Transverse colon (tissue), 3 donors: ENCODE measurements at regions not wholly inside any gene's neighbourhood (a gene's known extent, or its start where the extent isn't known, plus 50 kb on each side); places are given as distances from the start of the nearest gene placed in this dataset.

ENCODE experiments used
- POLR2A ChIP-seq: fragments of 450-650 bp; IDR thresholded peaks from one replicate; pipeline ENCODE4 v1.6.1; 2016; ENCODE audit warnings: antibody characterized with exemption, mild to moderate bottlenecking, moderate library complexity
- POLR2AphosphoS5 ChIP-seq, 3 donors: sonication (generic); formaldehyde crosslinking; IDR thresholded peaks; one replicate each; pipeline ENCODE4 v1.6.1; 2016; ENCODE audit warnings: antibody characterized with exemption in 3 of 3

- no peak for TF ChIP-seq POLR2AphosphoS5 (IDR thresholded peaks at IDR 0.05)
- TF ChIP-seq POLR2A: no peak
These were observed 86.4 kb upstream of the ZKSCAN2 start for GRCh38 chr16:25344006-25344405.
